Astrocyte of the spinal cord (primary cell): ENCODE measurements at regions not wholly inside any gene's neighbourhood (a gene's known extent, or its start where the extent isn't known, plus 50 kb on each side); places are given as distances from the start of the nearest gene placed in this dataset.

Experiments
- DNase-seq: peaks from one replicate; pipeline ENCODE4 v3.0.0; 2011; ENCODE audit warnings: low read depth, low spot score
- H3K4me3 ChIP-seq: 2 replicates; pipeline ENCODE4 v1.5.1; 2011; ENCODE audit warnings: low read depth, mild to moderate bottlenecking, low read length, moderate library complexity
- in situ Hi-C: cut with HindIII; loops from 2 replicates; pipeline ENCODE4 v1.10.0; 2017; ENCODE audit warnings: low sequenced_read_pairs
- TF ChIP-seq, protein P1 (sequence below): IDR thresholded peaks from 2 replicates; pipeline ENCODE4 v1.5.1; 2012; ENCODE audit warnings: low read depth, mild to moderate bottlenecking, low read length, inconsistent platforms

DNA sequence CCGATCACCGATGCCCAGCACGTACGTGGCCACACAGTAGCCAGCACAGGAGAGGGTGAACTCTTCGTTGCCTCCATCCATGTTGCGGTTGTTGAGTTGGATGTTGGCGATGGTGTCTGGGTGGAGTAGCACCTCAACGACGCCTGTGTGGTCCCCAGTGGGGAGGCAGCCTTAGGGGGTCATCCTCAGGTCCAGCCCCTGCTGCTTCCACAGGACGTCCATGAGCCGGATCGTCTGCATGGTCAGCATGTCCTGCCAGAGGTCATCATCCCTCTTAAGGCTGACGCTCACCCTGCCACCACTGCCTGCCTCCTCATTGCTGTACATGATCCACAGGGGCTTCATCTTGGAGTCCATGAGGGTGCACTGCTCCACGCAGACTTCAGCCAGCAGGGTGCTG is 369.3 kb downstream of the CMPK2 start:
- no peak for DNase-seq
- no peak overlapping the region for H3K4me3 ChIP-seq
- in situ Hi-C loops, result no loop called here
- TF ChIP-seq, protein P1, sequence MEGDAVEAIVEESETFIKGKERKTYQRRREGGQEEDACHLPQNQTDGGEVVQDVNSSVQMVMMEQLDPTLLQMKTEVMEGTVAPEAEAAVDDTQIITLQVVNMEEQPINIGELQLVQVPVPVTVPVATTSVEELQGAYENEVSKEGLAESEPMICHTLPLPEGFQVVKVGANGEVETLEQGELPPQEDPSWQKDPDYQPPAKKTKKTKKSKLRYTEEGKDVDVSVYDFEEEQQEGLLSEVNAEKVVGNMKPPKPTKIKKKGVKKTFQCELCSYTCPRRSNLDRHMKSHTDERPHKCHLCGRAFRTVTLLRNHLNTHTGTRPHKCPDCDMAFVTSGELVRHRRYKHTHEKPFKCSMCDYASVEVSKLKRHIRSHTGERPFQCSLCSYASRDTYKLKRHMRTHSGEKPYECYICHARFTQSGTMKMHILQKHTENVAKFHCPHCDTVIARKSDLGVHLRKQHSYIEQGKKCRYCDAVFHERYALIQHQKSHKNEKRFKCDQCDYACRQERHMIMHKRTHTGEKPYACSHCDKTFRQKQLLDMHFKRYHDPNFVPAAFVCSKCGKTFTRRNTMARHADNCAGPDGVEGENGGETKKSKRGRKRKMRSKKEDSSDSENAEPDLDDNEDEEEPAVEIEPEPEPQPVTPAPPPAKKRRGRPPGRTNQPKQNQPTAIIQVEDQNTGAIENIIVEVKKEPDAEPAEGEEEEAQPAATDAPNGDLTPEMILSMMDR, result no peak

DNA sequence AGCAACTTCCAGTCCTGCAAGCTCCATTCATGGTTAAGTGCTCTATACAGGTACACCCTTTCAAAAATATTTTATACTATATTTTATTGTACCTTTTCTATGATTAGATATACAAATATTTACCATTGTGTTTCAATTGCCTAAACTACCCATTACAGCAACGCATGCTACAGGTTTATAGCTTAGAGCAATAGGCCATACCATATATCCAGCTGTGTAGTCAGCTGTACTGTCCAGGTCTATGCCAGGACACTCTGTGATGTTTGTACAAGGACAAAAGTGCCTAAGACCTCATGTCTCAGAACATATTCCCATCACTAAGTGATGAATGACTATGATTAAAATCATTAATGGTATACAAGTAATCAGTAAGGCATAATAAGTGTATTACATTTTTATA is 368.7 kb downstream of the CMPK2 start:
- TF ChIP-seq, protein P1, result no peak
- in situ Hi-C loops, result no loop called here
- DNase-seq, result no peak
- no peak overlapping the region for H3K4me3 ChIP-seq

DNA sequence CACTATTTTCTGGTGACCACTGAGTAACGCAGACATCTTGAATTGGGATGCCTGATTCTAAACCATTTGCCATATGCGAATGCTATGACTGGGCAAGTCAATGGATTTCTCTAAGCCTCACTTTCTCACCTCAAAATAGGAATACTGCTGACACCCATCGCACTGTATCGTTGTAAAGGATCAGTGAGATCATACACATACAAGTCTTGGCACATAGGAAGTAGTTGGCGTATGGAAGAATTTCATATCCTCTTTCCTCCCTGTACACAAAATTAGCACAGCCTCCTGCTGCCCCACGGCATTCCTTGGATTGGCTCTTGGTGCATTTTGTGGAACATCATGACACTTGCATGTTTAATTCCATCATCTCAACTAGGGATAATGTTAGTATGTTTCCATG is 366.9 kb downstream of the CMPK2 start:
- DNase-seq, result no peak
- H3K4me3 ChIP-seq, result no peak overlapping the region
- in situ Hi-C loops, result no loop called here
- TF ChIP-seq, protein P1, result no peak

DNA sequence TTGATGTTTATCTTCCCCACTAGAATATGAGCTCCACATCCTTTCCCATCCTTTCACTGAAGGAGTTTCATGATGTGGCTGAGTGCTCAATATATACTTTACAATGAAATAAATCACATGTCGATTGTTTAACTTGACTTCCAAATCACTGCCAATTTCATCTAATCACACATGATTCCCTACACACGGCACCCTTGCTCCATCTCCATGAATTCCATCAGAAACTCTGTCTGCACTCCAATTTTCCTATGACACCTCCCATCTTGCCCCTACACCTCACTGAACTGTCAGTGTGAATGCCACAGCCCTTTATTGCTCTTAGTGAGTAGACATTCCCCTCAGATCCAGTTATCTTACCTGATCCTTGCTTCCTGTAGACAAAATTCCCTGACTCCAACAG is 366.0 kb downstream of the CMPK2 start:
- TF ChIP-seq, protein P1, result no peak
- H3K4me3 ChIP-seq, result no peak overlapping the region
- in situ Hi-C loops, result no loop called here
- DNase-seq, result no peak

DNA sequence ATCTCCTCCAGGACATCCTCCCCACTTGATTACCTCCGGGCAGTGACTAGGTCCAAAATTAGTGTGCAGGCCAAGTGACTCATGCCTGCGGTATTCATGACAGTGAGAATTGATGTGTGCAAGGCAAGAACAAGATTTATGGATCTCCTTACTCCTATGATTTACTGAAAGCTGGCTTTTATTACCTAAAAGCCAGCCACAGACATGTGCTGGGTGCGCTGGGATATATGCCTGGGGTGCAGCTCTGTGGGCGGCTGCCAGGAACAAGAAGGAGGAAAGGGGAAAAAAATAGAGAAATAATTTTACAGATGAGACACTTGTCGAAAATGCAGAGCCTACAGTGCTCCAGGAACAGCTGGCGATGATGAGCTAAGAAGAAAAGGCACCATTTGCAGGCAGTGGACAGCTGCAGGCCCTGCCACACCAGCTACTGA is 359.3 kb downstream of the CMPK2 start:
- peak; percentile 73 for DNase-seq
- in situ Hi-C loops, result no loop called here
- H3K4me3 ChIP-seq, result no peak overlapping the region
- TF ChIP-seq, protein P1, result no peak

DNA sequence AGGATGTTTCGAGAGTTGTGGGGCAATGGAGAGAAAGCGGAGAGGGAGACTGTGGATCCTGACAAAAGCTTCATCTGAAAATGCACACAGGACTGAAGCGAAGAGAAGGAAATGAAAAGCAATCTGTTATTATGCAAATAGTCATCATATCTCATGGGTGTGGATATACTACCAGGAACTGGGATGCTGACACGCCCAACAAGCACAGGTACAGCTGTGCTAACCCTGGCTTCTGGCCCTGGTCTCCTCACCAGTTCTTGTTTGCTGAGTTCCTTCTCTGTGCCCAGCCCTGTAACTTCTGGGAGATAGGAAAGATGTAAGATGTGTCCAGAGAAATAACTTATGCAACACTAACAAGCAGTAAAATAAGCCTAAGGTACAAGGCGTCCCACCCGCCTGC is 358.8 kb downstream of the CMPK2 start:
- TF ChIP-seq, protein P1, result no peak
- in situ Hi-C loops, result no loop called here

DNA sequence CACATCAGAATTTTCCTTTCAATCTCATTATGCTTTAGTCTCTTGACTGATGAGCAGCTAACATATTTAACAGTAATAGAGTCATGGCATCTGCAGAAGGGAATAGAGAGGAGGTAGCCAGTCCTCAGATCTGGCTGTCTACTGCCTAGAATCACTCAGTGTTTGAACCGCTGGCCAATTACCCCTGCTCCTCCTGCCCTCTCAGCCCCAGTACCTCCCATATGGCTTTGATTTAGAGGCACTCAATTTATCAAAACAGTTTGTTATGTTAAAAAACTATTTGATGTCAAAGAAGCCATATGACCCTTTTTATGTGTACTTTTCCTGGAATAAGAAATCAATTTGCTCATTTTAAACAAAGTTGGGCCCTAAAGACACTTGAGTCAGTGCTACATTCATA is 355.2 kb downstream of the CMPK2 start:
- TF ChIP-seq, protein P1, result no peak
- no peak overlapping the region for H3K4me3 ChIP-seq
- no peak for DNase-seq
- in situ Hi-C loops, result no loop called here

More for the DNA sequence above, 358.8 kb downstream of the CMPK2 start:
- DNase-seq, result no peak
- H3K4me3 ChIP-seq, result no peak overlapping the region
